AG09309 (cell line): ENCODE measurements at regions not wholly inside any gene's neighbourhood (a gene's known extent, or its start where the extent isn't known, plus 50 kb on each side); places are given as distances from the start of the nearest gene placed in this dataset.

Experiments
- DNase-seq: peaks from one replicate; pipeline ENCODE4 v3.0.0-alpha.2; 2010; ENCODE audit warnings: low read depth
- H3K4me3 ChIP-seq: 2 replicates; pipeline ENCODE4 v1.5.1; 2011; ENCODE audit warnings: mild to moderate bottlenecking, low read depth, low read length, moderate library complexity; ENCODE audit not compliant: control insufficient read depth
- CTCF ChIP-seq: IDR thresholded peaks from 2 replicates; pipeline ENCODE4 v1.5.1; 2011; ENCODE audit warnings: mild to moderate bottlenecking, low read depth, low read length, inconsistent platforms; ENCODE audit not compliant: insufficient read depth, control insufficient read depth; ENCODE audit errors: missing control alignments

- DNase-seq = peak; percentile 48
Measured at GRCh38 chr4:27176400-27176799, 315.8 kb downstream of the STIM2 start.

GRCh38 chr4:27176881-27177280 lies 316.2 kb downstream of the STIM2 start:
- H3K4me3 ChIP-seq = no peak overlapping the region
- no peak for TF ChIP-seq CTCF
- DNase-seq = no peak

More at GRCh38 chr4:27176400-27176799, 315.8 kb downstream of the STIM2 start:
- TF ChIP-seq CTCF = peak; percentile 79
- H3K4me3 ChIP-seq = no peak overlapping the region

GRCh38 chr4:27178061-27178460 lies 317.4 kb downstream of the STIM2 start:
- DNase-seq = no peak
- TF ChIP-seq CTCF = no peak
- H3K4me3 ChIP-seq = no peak overlapping the region

GRCh38 chr4:27181693-27182092 lies 321.1 kb downstream of the STIM2 start:
- TF ChIP-seq CTCF = no peak
- no peak for DNase-seq

GRCh38 chr4:27182211-27182610 lies 321.6 kb downstream of the STIM2 start:
- no peak overlapping the region for H3K4me3 ChIP-seq
- TF ChIP-seq CTCF = no peak
- no peak for DNase-seq

More at GRCh38 chr4:27181693-27182092, 321.1 kb downstream of the STIM2 start:
- H3K4me3 ChIP-seq = no peak overlapping the region

- no peak for DNase-seq
- TF ChIP-seq CTCF = no peak
- H3K4me3 ChIP-seq = no peak overlapping the region
Measured at GRCh38 chr4:27184508-27185155, 324.0 kb downstream of the STIM2 start.
